Breast epithelium (tissue), 4 donors: ENCODE measurements at regions not wholly inside any gene's neighbourhood (a gene's known extent, or its start where the extent isn't known, plus 50 kb on each side); places are given as distances from the start of the nearest gene placed in this dataset.

Source experiments
- DNase-seq, 2 donors: peaks; one replicate each; pipeline ENCODE4 v3.0.0-alpha.2; 2019; ENCODE audit warnings: low spot score in 2 of 2
- H3K27ac ChIP-seq, 2 donors: fragments of 200-600 bp; sonication (generic) in 1 of 2; one replicate each; pipeline ENCODE4 v1.5.1; 2016 to 2019; ENCODE audit warnings: mild to moderate bottlenecking in 1 of 2
- H3K27me3 ChIP-seq, 2 donors: fragments of 200-600 bp; sonication (generic) in 1 of 2; one replicate each; pipeline versions ENCODE4 v1.5.1 to v1.6.0; 2017 to 2019; ENCODE audit warnings: control low read depth in 1 of 2, mild to moderate bottlenecking in 1 of 2
- H3K36me3 ChIP-seq: fragments of 200-600 bp; one replicate; pipeline ENCODE4 v1.5.1; 2019
- H3K4me1 ChIP-seq, 2 donors: fragments of 200-600 bp; sonication (generic); one replicate each; pipeline ENCODE4 v1.5.1; 2016 to 2019; ENCODE audit warnings: control low read depth in 1 of 2
- H3K4me3 ChIP-seq, 3 donors: fragments of 200-600 bp; sonication (generic); 1 replicate in 2 of 3; 2 replicates in 1 of 3; pipeline ENCODE4 v1.5.1; 2016 to 2019; ENCODE audit warnings: mild to moderate bottlenecking in 3 of 3, moderate library complexity in 2 of 3
- H3K9me3 ChIP-seq, 2 donors: fragments of 200-600 bp; sonication (generic) in 1 of 2; one replicate each; pipeline ENCODE4 v1.5.1; 2016 to 2019; ENCODE audit warnings: control low read depth in 1 of 2
- POLR2A ChIP-seq: fragments of 450-650 bp; IDR thresholded peaks from one replicate; pipeline ENCODE4 v1.6.1; 2016; ENCODE audit warnings: antibody characterized with exemption, mild to moderate bottlenecking, moderate library complexity
- POLR2AphosphoS5 ChIP-seq, 3 donors: sonication (generic); formaldehyde crosslinking; IDR thresholded peaks; one replicate each; pipeline ENCODE4 v1.6.1; 2017; ENCODE audit warnings: antibody characterized with exemption in 3 of 3
- intact Hi-C: fragments of 100-400 bp; cut with DNase I; formaldehyde crosslinking; loops from one replicate; pipeline ENCODE4 v1.15.1; 2023; ENCODE audit warnings: low total_unique reads
- TF ChIP-seq, protein P1 (sequence below), 3 donors: fragments of 450-650 bp; IDR thresholded peaks; one replicate each; pipeline ENCODE4 v1.5.1; 2016 to 2017; ENCODE audit warnings: antibody characterized with exemption in 3 of 3, mild to moderate bottlenecking in 3 of 3, moderate library complexity in 3 of 3

GRCh38 chr6:164230259-164230658, 815.7 kb downstream of the QKI start:
- no peak overlapping the region for H3K27ac ChIP-seq
- no peak overlapping the region for H3K4me3 ChIP-seq
- intact Hi-C loops, result no loop called here
- H3K27me3 ChIP-seq, result no peaks in the 10 kb centered on the region
- no peaks in the 10 kb centered on the region for H3K4me1 ChIP-seq
- no peak for DNase-seq
- TF ChIP-seq POLR2AphosphoS5 (IDR thresholded peaks at IDR 0.05) (no peak), POLR2A (no peak)
- TF ChIP-seq, protein P1, sequence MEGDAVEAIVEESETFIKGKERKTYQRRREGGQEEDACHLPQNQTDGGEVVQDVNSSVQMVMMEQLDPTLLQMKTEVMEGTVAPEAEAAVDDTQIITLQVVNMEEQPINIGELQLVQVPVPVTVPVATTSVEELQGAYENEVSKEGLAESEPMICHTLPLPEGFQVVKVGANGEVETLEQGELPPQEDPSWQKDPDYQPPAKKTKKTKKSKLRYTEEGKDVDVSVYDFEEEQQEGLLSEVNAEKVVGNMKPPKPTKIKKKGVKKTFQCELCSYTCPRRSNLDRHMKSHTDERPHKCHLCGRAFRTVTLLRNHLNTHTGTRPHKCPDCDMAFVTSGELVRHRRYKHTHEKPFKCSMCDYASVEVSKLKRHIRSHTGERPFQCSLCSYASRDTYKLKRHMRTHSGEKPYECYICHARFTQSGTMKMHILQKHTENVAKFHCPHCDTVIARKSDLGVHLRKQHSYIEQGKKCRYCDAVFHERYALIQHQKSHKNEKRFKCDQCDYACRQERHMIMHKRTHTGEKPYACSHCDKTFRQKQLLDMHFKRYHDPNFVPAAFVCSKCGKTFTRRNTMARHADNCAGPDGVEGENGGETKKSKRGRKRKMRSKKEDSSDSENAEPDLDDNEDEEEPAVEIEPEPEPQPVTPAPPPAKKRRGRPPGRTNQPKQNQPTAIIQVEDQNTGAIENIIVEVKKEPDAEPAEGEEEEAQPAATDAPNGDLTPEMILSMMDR (IDR thresholded peaks at IDR 0.05), result no peak
- H3K36me3 ChIP-seq, result no peaks in the 10 kb centered on the region
- H3K9me3 ChIP-seq, result no peaks in the 10 kb centered on the region

DNA sequence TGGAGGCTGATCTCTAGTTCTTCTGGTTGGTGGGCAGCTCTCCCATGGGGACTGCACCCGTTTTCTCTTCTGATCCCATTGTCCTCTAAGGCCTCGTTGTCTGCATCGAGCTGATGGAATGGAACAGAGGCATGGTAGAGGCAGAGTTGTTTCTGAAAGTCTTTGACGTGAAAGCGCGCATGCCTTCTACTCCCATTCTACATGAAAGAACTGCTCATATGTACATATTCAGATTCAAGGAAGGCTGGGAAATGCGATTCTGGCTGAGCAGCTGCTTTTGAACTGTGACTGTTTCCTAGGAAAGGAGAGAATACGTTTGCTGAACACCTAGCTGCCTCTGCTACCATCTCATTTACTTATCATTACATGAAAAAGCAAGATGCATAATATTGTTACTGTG, 815.2 kb downstream of the QKI start:
- no peaks in the 10 kb centered on the region for H3K36me3 ChIP-seq
- intact Hi-C loops, result no loop called here
- TF ChIP-seq POLR2A (no peak), POLR2AphosphoS5 (IDR thresholded peaks at IDR 0.05) (no peak)
- TF ChIP-seq, protein P1 (IDR thresholded peaks at IDR 0.05), result no peak

GRCh38 chr6:164227952-164228522, 813.5 kb downstream of the QKI start:
- intact Hi-C loops, result no loop called here
- Histone ChIP-seq H3K4me1 (no peaks in the 10 kb centered on the region), H3K27ac (no peak overlapping the region), H3K4me3 (no peak overlapping the region), H3K27me3 (no peaks in the 10 kb centered on the region), H3K36me3 (no peaks in the 10 kb centered on the region), H3K9me3 (no peaks in the 10 kb centered on the region)
- DNase-seq, result no peak
- no peak for TF ChIP-seq POLR2AphosphoS5 (IDR thresholded peaks at IDR 0.05)
- TF ChIP-seq, protein P1 (IDR thresholded peaks at IDR 0.05), result no peak
- TF ChIP-seq POLR2A, result no peak

More for the DNA sequence above, 815.2 kb downstream of the QKI start:
- no peak overlapping the region for H3K4me3 ChIP-seq
- H3K9me3 ChIP-seq, result no peaks in the 10 kb centered on the region
- H3K27me3 ChIP-seq, result no peaks in the 10 kb centered on the region
- H3K27ac ChIP-seq, result no peak overlapping the region
- DNase-seq, result no peak
- no peaks in the 10 kb centered on the region for H3K4me1 ChIP-seq

- no peaks in the 10 kb centered on the region for H3K4me1 ChIP-seq
- no peak for DNase-seq
- intact Hi-C loops, result no loop called here
- H3K4me3 ChIP-seq, result no peak overlapping the region
- H3K9me3 ChIP-seq, result no peaks in the 10 kb centered on the region
- no peaks in the 10 kb centered on the region for H3K27me3 ChIP-seq
- H3K27ac ChIP-seq, result no peak overlapping the region
- TF ChIP-seq POLR2A, result no peak
- TF ChIP-seq, protein P1 (IDR thresholded peaks at IDR 0.05), result no peak
- no peak for TF ChIP-seq POLR2AphosphoS5 (IDR thresholded peaks at IDR 0.05)
- no peaks in the 10 kb centered on the region for H3K36me3 ChIP-seq
Measured at GRCh38 chr6:164216839-164217238, 802.3 kb downstream of the QKI start.

DNA sequence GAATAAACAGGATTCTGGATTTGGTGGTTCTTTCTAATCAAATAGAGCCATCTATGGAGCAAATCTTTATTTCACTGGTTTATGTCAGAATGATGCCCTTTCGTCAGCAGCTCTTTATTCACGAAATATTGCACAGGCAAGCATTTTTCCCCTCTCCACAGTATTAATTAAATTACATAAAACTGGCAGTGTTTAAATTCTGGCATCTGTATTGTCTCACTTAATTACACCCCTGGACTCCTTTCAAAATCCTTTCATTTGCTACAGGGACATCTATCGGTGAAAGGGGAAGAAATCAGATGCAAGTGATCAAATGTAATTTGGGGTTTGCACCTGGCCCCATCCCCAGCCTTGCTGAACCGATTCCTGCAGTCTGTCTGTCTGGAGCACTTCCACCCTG, 801.9 kb downstream of the QKI start:
- intact Hi-C loops, result no loop called here
- TF ChIP-seq POLR2A (no peak), POLR2AphosphoS5 (IDR thresholded peaks at IDR 0.05) (no peak)
- TF ChIP-seq, protein P1 (IDR thresholded peaks at IDR 0.05), result peak in 1 of 3 donors; percentile 18
- Histone ChIP-seq H3K36me3 (no peaks in the 10 kb centered on the region), H3K9me3 (no peaks in the 10 kb centered on the region), H3K4me3 (no peak overlapping the region), H3K4me1 (no peaks in the 10 kb centered on the region), H3K27me3 (no peaks in the 10 kb centered on the region), H3K27ac (no peak overlapping the region)
- DNase-seq, result no peak
